Sigmoid colon (tissue), 6 donors: ENCODE measurements at regions not wholly inside any gene's neighbourhood (a gene's known extent, or its start where the extent isn't known, plus 50 kb on each side); places are given as distances from the start of the nearest gene placed in this dataset.

Experiments used
- DNase-seq: peaks from one replicate; pipeline ENCODE4 v3.0.0-alpha.2; 2019
- H3K27ac ChIP-seq, 4 donors: fragments of 200-600 bp; sonication (generic); one replicate each; pipeline ENCODE4 v1.5.1; 2016 to 2019; ENCODE audit warnings: mild to moderate bottlenecking in 1 of 4
- H3K27me3 ChIP-seq, 3 donors: fragments of 200-600 bp; sonication (generic); one replicate each; pipeline ENCODE4 v1.5.1; 2019; ENCODE audit warnings: mild to moderate bottlenecking in 1 of 3
- H3K36me3 ChIP-seq, 4 donors: fragments of 200-600 bp; sonication (generic); one replicate each; pipeline ENCODE4 v1.5.1; 2016 to 2019
- H3K4me1 ChIP-seq, 4 donors: fragments of 200-600 bp; sonication (generic); one replicate each; pipeline ENCODE4 v1.5.1; 2017 to 2019
- H3K4me3 ChIP-seq, 4 donors: fragments of 200-600 bp; sonication (generic); one replicate each; pipeline ENCODE4 v1.5.1; 2017 to 2019; ENCODE audit warnings: mild to moderate bottlenecking in 2 of 4, moderate library complexity in 1 of 4
- H3K9me3 ChIP-seq, 4 donors: fragments of 200-600 bp in 3 of 4; sonication (generic) in 3 of 4; one replicate each; pipeline versions ENCODE4 v1.5.1 to v1.6.1; 2013 to 2019
- CTCF ChIP-seq, 4 experiments: fragments of 450-650 bp in 3 of 4; fragments of 200-600 bp in 1 of 4; IDR thresholded peaks; one replicate each; pipeline ENCODE4 v1.5.1; 2016 to 2019; ENCODE audit warnings: antibody characterized with exemption in 4 of 4, mild to moderate bottlenecking in 3 of 4, moderate library complexity in 2 of 4
- EP300 ChIP-seq, 4 donors: sonication (generic); formaldehyde crosslinking; IDR thresholded peaks; one replicate each; pipeline ENCODE4 v1.6.1; 2017; ENCODE audit warnings: antibody characterized with exemption in 4 of 4
- POLR2A ChIP-seq, 2 donors: fragments of 450-650 bp; IDR thresholded peaks; one replicate each; pipeline ENCODE4 v1.6.1; 2016; ENCODE audit warnings: antibody characterized with exemption in 2 of 2, mild to moderate bottlenecking in 2 of 2, moderate library complexity in 2 of 2
- POLR2AphosphoS5 ChIP-seq, 4 donors: sonication (generic); formaldehyde crosslinking; IDR thresholded peaks; one replicate each; pipeline ENCODE4 v1.6.1; 2017; ENCODE audit warnings: antibody characterized with exemption in 4 of 4
- WGBS, 2 donors: extraction: QIAGEN DNeasy Blood & Tissue Kit; methylation state at CpG; one replicate each; pipeline ENCODE4 v1.1.7; 2013; 5-methylcytosine and 5-hydroxymethylcytosine counted together
- intact Hi-C: fragments of 100-400 bp; cut with DNase I; formaldehyde crosslinking; loops from one replicate; pipeline ENCODE4 v1.15.1; 2023
- donor health status: healthy with polysubstance abuse.
- donor health status: healthy.

- no peaks in the 10 kb centered on the region for H3K4me1 ChIP-seq
- no peaks in the 10 kb centered on the region for H3K27me3 ChIP-seq
- DNase-seq: no peak
- H3K36me3 ChIP-seq: no peaks in the 10 kb centered on the region
- intact Hi-C loops: no loop called here
- TF ChIP-seq POLR2AphosphoS5 (IDR thresholded peaks at IDR 0.05): no peak
- no peak for TF ChIP-seq CTCF (IDR thresholded peaks at IDR 0.05)
- TF ChIP-seq POLR2A (IDR thresholded peaks at IDR 0.05): no peak
- TF ChIP-seq EP300 (IDR thresholded peaks at IDR 0.05): no peak
- no peak overlapping the region for H3K4me3 ChIP-seq
- H3K27ac ChIP-seq: no peak overlapping the region
- H3K9me3 ChIP-seq: no peaks in the 10 kb centered on the region
- WGBS, 2 donors: 53 to 81% methylated on average over 13 of the region's 13 CpGs
These were observed 256.7 kb downstream of the IRX1 start for GRCh38 chr5:3852161-3852916.

GRCh38 chr5:3853362-3853761, 257.7 kb downstream of the IRX1 start:
- Histone ChIP-seq H3K4me1 (no peaks in the 10 kb centered on the region), H3K36me3 (no peaks in the 10 kb centered on the region), H3K9me3 (no peaks in the 10 kb centered on the region), H3K27ac (no peak overlapping the region), H3K27me3 (no peaks in the 10 kb centered on the region), H3K4me3 (no peak overlapping the region)
- intact Hi-C loops: no loop called here
- DNase-seq: no peak
- 88 to 91% methylated on average over 11 of the region's 11 CpGs for WGBS, 2 donors
- TF ChIP-seq POLR2A (IDR thresholded peaks at IDR 0.05) (no peak), CTCF (IDR thresholded peaks at IDR 0.05) (no peak), POLR2AphosphoS5 (IDR thresholded peaks at IDR 0.05) (no peak), EP300 (IDR thresholded peaks at IDR 0.05) (no peak)

GRCh38 chr5:3854188-3854821, 258.7 kb downstream of the IRX1 start:
- WGBS, 2 donors: 83 to 84% methylated on average over 30 of the region's 30 CpGs
- Histone ChIP-seq H3K4me3 (no peak overlapping the region), H3K36me3 (no peaks in the 10 kb centered on the region), H3K27me3 (no peaks in the 10 kb centered on the region), H3K4me1 (no peaks in the 10 kb centered on the region), H3K27ac (no peak overlapping the region), H3K9me3 (no peaks in the 10 kb centered on the region)
- no peak for TF ChIP-seq POLR2AphosphoS5 (IDR thresholded peaks at IDR 0.05)
- TF ChIP-seq CTCF (IDR thresholded peaks at IDR 0.05): no peak
- TF ChIP-seq EP300 (IDR thresholded peaks at IDR 0.05): no peak
- TF ChIP-seq POLR2A (IDR thresholded peaks at IDR 0.05): no peak
- intact Hi-C loops: no loop called here
- no peak for DNase-seq

- intact Hi-C loops: no loop called here
- no peaks in the 10 kb centered on the region for H3K9me3 ChIP-seq
- WGBS, 2 donors: 91 to 94% methylated on average over 6 of the region's 6 CpGs
- no peaks in the 10 kb centered on the region for H3K36me3 ChIP-seq
- no peaks in the 10 kb centered on the region for H3K4me1 ChIP-seq
- H3K27ac ChIP-seq: no peak overlapping the region
- no peak for TF ChIP-seq CTCF (IDR thresholded peaks at IDR 0.05)
- no peak for TF ChIP-seq EP300 (IDR thresholded peaks at IDR 0.05)
- no peak for TF ChIP-seq POLR2A (IDR thresholded peaks at IDR 0.05)
- no peak for TF ChIP-seq POLR2AphosphoS5 (IDR thresholded peaks at IDR 0.05)
- no peak for DNase-seq
- H3K27me3 ChIP-seq: no peaks in the 10 kb centered on the region
- no peak overlapping the region for H3K4me3 ChIP-seq
These were observed 260.4 kb downstream of the IRX1 start for GRCh38 chr5:3856036-3856435.
